ENCODE measurements at regions not wholly inside any gene's neighbourhood (a gene's known extent, or its start where the extent isn't known, plus 50 kb on each side); places are given as distances from the start of the nearest gene placed in this dataset.
"Not testable (repeated sequence)": the region's sequence is repeated elsewhere in the genome, so short reads cannot be mapped to it uniquely, and the experiment has no call there.

DNA sequence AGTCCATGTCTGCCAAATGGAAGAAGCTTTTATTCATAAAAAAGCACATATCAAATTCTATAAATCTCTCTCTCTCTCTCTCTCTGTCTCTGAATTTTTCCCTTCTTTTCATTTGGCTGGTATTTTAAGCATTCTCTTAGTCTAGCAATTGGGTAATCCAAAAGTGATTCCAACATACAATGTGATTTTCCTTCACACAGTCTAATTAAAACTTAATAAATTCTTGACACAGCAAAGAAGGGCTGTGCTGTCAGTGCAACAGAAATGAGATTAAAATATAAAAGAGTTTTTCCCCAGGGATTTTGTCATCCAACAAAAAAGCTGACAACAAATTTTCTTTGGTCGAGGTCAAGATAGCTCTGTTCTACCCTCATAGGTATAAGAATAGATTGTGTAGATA is 216.9 kb downstream of the CENPC start:
- DNase-seq, result no peak

DNA sequence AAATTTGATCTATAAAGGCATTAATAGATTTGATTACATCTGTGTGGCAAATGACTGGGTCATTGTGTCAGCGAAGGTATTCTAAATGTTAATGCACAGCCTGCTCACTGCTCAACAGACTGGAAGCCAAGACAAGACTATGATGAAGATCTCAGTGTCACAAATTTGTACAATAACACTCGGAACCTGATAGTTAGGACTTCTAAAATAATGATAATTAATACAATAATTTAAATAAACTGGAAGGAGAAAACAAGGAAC is 217.4 kb downstream of the CENPC start:
- DNase-seq, result no peak

DNA sequence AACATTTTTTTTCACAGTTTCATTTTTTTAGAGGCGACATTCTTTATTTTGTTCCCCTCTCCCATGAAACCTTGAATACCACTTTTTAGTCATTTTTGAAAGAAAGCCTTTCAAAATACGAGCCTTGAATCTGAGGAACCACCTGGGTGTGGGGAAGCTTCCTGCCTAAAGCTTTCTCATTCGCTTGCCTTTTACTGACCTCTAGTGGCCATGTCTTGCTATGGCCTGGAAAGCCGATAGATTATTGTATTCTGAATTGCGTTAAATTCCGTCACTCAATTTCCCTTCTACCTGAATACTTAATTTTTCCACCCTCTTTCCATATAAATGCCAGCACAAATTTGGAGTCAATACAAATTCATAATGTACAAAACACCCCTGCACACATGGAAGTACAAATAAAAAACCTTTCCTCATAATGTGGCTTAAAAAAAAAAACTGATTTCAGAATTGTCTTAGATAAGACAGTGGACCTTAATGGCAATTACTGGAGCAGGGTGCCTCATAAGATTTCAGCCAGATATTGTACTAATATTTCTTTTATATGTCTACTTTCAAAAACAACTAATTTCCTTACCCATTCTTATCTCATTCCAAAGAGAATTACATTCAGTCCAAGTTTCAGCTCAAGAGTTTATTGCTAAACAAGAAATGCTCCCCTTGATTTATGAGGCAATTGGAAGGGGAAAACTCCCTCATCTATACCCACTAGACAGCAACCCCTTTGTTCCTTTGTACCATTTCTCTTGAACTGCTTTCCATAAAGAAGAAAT is 217.9 kb downstream of the CENPC start:
- peak; percentile 58 for DNase-seq

DNA sequence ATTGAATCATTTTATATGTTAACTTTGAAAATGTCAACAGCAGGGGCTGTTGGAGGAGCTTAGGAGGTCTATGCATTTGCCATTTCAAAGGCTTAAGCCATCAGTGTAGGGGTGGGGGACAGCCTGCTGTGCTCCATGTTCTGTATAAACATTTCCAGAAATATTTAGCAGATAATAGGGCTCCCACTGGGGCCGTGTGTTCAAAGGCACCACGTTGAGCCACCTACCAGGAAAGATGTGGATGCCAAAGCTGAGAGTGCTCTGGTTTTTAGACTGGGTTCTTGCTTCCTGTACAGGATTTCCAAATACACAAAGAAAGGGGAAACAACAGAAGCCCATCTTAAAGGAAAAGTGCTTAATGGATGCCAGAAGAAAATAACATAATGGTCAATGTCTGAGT is 219.5 kb downstream of the CENPC start:
- no peak for DNase-seq

DNA sequence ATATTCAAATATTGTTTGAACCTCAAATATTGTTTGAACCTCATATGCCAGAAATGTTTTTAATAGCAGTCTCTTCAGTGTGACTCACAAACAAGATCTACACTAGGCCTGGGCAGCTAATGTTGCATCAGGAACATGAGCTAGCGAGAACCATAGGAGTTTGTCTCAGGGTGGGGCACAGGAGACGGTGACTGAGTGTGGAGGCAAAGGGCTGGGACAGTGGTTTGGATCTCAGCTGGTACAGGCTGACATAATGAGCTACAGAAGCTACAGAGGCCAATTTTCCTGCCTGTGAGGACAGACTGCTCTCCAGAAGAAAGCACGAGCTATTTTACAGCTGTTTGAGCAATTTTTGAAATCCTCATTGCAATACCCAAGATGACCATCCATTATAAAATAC is 224.7 kb downstream of the CENPC start:
- DNase-seq, result no peak

DNA sequence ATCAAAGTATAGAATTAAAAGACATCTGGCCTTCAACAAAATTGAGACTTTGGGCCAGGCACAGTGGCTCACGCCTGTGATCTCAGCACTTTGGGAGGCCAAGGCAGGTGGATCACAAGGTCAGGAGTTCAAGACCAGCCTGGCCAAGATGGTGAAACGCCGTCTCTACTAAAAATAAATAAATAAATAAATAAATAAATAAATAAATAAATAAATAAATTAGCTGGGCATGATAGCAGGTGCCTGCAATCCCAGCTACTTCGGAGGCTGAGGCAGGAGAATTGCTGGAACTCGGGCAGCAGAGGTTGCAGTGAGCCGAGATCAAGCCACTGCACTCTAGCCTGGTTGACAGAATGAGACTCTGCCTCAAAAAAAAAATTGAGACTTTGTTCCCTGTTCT is 225.7 kb downstream of the CENPC start:
- not testable (repeated sequence) for DNase-seq

DNA sequence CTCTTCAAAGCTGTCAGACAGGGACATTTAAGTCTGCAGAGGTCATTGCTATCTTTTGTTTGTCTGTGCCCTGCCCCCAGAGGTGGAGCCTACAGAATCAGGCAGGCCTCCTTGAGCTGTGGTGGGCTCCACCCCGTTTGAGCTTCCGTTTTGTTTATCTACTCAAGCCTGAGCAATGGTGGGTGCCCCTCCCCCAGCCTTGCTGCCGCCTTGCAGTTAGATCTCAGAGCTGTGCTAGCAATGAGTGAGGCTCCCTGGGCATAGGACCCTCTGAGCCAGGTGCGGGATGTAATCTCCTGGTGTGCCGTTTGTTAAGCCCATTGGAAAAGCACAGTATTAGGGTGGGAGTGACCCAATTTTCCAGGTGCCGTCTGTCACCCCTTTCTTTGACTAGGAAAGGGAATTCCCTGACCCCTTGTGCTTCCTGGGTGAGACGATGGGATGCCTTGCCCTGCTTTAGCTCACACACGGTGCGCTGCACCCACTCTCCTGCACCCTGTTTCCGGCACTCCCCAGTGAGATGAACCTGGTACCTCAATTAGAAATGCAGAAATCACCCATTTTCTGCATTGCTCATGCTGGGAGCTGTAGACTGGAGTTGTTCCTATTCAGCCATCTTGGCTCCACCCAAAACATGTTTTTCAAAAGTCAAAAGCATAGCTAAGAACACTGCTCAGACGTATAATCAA is 244.7 kb downstream of the CENPC start:
- not testable (repeated sequence) for DNase-seq

DNA sequence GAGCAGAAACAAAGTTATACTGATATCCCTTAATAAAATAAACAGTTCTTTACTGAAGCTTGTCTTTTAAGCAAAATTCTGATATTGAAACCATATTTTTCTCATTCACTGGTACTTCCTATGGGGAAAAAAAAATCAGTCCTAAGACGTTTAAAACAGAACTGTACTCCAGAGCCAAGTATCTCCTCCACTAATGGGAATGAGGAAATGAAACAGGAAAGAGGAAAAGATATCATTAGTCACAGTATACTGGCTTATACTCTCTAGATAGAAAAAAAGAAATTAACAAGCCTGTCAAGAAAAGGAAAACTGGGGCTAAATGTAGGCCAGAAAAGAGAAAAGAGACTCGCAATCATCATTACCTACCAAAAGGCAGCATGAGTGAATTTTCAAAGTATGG is 252.7 kb downstream of the CENPC start:
- DNase-seq, result no peak

DNA sequence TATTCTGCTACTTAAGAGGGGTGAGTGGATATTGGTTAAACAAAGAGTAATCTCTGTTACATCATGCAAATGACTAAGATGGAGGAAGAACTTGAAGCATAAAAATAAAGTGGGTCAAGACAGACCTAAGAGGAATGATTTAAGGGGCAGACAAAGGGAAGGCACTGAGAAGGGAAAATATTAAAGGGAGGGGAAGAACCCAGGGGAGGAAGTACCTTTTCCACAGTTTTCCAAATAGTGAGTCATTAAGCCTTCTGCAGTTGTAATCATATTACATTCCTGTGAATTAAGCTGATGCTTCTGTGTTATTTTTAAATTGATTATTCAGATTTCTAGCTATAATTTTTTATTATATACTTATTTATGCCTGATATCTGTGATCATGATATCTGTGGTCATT is 253.3 kb downstream of the CENPC start:
- DNase-seq, result no peak

DNA sequence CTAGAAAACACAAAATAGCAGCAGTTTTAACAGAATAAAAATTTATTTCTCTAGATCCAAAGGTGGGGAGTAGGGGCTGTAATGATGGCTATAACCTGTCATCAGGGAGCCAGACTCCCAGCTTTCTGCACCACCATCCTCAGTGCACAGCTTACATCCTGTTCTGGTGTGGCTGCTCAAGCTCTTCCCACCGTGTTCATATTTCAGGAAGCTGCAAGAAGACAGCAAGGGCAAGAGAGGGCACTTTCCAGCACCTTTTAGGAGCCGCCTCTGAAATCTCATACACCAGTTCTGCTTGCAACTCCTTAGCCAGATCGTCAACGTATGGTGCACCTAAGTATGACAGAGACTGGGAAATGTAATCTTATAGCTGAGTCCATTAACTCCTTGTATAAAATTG is 253.7 kb downstream of the CENPC start:
- DNase-seq, result peak; percentile 13

DNA sequence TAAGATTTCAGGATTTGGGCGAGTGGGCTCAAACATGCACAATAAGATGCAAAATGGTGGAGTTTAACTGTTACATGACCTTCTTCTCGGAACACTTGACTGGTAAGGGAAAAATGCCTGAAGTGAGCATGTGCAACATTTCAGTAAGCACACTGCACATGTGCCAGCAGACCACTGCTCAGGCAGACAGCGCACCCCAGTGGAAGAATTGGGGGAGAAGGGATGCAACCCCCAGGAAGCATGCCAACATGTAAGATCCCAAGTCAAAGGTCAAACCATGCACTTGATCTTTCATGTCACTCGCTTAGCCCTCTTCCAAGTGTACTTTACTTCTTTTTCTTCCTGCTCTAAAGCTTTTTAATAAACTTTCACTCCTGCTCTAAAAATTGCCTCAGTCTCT is 256.3 kb downstream of the CENPC start:
- peak; percentile 11 for DNase-seq

DNA sequence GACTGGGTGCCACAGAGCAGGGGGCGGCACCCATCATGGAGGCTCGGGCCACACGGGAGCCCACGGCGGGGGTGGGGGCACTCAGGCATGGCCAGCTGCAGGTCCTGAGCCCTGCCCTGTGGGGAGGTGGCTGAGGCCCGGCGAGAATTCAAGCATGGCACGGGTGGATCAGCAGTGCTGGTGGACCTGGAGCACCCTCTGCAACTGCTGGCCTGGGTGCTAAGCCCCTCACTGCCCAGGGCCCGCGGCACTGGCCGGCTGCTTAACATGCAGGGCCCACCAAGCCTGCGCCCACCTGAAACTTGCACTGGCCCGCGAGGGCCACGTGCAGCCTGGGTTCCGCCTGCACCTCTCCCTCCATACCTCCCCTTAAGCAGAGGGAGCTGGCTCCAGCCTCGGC is 258.6 kb downstream of the CENPC start:
- no peak for DNase-seq

DNA sequence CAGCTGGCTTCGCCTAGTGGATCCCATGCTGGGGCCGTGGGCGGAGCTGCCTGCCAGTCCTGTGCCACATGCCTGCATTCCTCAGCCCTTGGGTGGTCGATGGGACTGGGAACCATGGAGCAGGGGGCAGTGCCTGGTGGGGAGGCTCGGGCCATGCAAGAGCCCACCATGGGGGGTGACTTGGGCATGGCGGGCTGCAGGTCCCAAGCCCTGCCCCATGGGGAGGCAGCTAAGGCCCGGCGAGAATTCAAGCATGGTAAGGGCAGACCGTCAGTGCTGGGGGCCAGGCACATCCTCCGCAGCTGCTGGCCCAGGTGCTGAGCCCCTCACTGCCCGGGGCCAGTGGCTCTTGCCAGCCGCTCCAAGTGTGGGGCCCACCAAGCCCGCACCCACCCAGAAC is 262.6 kb downstream of the CENPC start:
- no peak for DNase-seq

DNA sequence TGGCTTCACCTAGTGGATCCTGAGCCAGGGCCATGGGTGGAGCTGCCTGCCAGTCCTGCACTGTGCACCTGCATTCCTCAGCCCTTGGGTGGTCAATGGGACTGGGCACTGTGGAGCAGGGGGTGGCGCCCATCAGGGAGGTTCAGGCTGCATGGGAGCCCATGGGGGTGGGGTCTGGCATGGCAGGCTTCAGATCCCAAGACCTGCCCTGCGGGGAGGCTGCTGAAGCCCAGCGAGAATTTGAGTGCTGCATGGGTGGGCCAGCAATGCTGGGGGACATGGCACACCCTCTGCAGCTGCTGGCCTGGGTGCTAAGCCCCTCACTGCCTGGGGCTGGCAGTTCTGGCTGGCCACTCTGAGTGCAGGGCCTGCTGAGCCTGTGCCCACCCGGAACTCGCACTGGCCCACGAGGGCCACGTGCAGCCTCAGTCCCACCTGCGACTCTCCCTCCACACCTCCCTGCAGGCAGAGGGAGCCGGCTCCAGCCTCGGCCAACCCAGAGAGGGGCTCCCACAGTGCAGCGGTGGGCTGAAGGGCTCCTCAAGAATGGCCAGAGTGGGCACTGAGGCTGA is 270.0 kb downstream of the CENPC start:
- no peak for DNase-seq

DNA sequence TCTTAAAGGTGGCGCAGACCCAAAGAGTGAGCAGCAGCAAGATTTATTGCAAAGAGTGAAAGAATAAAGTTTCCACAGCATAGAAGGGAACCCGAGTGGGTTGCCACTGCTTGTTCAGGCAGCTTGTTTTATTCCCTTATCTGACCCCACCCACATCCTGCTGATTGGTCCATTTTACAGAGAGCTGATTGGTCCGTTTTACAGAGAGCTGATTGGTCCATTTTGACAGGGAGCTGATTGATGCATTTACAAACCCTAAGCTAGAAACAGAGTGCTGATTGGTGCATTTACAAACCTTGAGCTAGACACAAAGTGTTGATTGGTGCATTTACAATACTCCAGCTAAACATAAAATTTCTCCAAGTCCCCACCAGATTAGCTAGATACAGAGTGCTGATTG is 270.6 kb downstream of the CENPC start:
- DNase-seq, result not testable (repeated sequence)

DNA sequence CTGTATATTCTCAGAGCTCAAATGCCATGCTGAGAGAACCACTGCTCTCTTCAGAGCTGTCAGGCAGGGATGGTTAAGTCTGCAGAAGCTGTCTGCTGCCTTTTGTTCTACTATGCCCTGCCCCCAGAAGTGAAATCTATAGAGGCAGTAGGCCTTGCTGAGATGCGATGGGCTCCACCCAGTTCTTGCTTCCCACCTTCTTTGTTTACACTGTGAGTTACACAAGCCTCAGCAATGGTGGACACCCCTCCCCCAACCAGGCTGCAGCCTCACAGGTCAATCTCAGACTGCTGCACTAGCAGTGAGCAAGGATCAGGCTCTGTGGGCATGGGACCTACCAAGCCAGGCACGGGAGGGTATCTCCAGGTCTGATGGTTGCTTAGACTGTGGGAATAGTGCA is 271.6 kb downstream of the CENPC start:
- DNase-seq, result no peak

DNA sequence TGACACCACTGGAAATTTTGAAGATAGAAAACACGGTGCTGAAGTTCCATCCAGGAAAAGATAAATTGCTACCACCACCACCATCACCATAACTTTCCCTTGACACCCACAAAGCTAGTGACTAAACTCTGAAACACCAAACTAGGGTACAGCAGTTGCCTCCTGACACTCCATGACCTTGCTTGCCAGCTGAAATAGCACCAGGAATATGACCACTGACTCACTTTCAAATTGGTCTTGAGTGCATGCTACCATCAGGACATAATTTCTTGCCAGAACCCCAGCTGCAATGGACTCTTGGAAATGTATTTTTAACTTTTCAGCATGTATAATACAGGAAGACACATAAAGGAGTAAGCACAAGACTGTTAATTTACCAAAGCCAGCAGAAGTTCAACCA is 283.3 kb downstream of the CENPC start:
- DNase-seq, result no peak

DNA sequence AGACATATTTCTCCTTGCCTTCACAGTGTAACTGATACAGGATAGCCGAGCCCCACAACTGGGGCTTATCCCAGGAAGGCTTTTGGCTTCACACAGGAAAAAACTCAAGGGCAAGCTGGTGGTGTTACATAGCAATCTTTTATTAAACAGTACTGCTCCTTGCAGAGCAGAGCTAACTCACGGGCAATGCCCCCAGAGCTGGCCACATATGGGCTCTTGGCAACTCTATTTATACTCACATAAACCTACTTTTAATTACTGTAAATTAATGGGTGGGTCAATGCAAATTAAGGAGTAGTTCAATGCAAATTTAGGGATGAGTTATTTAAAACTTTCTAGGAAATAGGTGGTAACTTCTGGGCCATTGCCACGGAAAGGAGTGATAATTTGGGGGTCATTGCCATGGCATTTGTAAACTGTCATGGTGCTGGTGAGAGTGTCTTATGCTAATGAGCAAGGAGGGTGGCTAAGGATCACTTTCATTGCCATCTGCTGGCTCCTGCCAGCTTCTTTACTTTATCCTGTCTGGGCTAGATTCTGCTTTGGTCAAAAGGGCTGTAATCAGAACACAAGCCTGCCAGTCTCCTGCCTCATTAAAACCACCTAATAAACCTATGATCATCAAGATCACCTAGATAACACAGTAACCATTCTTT is 288.8 kb downstream of the CENPC start:
- no peak for DNase-seq

DNA sequence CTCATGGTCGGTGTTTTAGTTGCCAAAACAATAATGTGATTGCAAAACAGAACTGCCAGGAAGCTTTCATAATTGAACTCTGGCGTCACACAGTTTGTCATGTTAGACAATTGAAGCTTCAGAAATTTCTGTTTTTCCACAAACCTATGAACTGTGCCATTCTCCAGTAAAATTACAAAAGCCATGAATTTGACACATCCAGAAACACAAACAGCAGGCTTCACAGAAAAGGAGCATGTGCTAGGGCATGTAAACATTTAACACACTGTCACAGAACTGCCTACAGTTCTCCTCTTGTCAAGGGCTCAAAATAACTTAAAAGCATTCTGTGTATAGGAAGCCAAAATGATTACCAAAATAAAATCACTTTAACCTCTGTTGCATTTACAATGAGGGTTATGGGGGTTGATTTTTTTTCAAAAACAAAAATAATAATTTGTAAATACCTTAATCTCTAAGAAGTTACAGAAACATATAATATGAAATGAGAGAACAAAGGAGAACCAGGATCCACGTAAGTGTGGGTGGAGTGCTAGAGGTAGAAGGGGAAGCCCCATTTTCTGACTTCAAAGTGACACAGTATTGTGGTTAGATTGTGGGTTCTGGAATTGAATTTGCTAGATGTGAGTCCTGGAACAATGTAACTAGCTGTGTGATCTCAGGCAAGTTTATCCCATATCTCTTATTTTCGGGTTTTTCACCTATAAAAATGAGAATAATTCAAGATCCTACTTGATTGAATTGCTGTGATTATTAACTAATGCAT is 295.0 kb downstream of the CENPC start:
- DNase-seq, result no peak

DNA sequence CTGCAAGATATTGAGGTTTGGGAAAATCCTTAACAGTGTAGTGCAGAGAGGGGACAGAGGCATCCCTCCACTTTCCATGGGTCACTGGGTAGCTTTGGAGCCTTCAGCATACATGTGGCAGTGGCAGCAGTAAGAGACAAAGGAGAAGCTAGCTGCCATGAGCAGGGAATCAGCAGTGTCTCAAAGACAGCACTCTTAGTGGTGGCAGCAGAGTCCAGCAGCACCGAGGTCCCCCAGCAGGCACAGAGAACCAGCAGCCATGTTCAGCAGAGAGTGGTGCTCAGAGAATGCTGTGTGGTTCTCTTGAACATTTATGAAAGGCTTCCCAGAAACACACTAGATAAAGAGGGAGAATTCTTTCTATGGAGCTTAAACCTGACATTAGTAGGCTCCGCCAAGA is 308.5 kb downstream of the CENPC start:
- DNase-seq, result no peak

DNA sequence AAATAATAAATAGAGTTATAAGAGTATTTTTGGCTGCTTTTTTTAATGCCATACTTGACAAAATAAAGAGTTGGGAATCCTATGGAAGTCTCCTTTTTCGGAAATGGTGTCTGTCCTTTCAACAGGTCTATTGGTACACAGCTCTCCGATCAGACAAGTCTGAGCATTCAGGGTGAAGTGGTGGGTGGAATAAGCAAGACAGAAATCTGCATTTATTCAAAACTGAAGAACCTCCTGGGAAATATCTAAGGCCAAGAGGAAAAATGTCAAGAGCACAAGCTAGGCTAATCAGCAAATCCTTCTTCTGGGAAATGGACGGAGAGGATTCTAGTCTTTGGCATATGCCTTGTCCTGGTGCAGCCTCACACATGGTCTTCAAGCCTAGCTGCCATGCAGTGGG is 309.0 kb downstream of the CENPC start:
- DNase-seq, result no peak

DNA sequence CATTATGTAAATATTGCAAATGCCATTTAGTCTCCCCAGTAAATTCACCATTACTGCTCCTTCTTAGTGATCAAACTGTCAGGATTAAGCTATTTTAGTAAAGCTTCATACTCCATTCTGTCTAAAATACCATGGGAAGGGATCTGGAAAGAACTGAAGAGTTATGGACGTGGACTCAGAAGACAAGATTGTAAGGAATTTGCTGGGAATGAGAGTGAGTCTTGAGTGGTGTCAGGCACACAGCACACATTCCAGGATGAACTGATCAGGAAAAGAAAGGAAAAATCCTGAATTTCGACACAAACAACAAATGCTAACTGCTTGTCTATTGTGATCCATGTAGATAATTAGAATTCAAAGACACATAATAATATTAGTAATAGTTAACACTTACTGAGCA is 311.0 kb downstream of the CENPC start:
- no peak for DNase-seq

DNA sequence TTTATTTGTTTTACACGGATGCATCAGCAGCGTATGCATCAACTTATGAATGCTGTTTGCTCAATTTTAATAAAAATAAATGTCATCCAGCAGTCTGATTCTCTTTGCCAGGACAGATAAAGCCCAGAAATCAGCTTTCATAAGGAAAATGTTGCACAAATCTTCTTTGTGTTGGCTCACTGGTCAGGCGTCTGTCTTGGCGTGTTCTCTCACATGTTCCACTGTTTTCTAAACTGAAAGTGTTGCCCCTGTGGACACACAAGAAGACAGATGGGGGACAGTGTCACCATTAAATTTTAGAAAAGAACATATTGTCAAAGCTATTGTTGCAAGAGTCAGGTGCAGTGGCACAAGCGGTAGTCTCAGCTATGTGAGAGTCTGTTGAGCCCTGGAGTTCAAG is 316.2 kb downstream of the CENPC start:
- DNase-seq, result no peak

Measured in NCI-H2029 (cell line).